ENCODE measurements at regions not wholly inside any gene's neighbourhood (a gene's known extent, or its start where the extent isn't known, plus 50 kb on each side); places are given as distances from the start of the nearest gene placed in this dataset.

GRCh38 chr12:115806000-115806399, 471.5 kb downstream of the MED13L start:
- Histone ChIP-seq H2BK5ac (ENCODE audit: low read depth, low read length, poor library complexity) (no peak overlapping the region), H3K27ac (ENCODE audit: low read depth, low read length) (no peak overlapping the region), H4K8ac (ENCODE audit: low read depth, low read length) (no peak overlapping the region), H3K18ac (ENCODE audit: low read length) (no peak overlapping the region), H3K4me2 (ENCODE audit: low read length) (no peak overlapping the region), H3K9me3 (ENCODE audit: insufficient read depth, low read depth, low read length) (no peaks in the 10 kb centered on the region), H3K79me1 (ENCODE audit: low read length) (no peaks in the 10 kb centered on the region), H3K4ac (ENCODE audit: low read depth, low read length) (no peak overlapping the region), H2BK120ac (ENCODE audit: insufficient read depth, low read length, poor library complexity) (no peak overlapping the region), H2AK5ac (ENCODE audit: low read length) (no peak overlapping the region), H3K4me1 (ENCODE audit: control insufficient read depth in 1 of 2, insufficient read depth in 2 of 2, low read length in 2 of 2) (no peaks in the 10 kb centered on the region), H4K91ac (ENCODE audit: low read depth, low read length) (no peak overlapping the region), H3K79me2 (ENCODE audit: control insufficient read depth, insufficient read depth, low read length, poor library complexity) (no peaks in the 10 kb centered on the region), H3K27me3 (ENCODE audit: insufficient read depth, low read length) (no peaks in the 10 kb centered on the region), H3K4me3 (ENCODE audit: low read depth, low read length) (no peak overlapping the region), H2BK12ac (ENCODE audit: low read length) (no peak overlapping the region), H3K9ac (ENCODE audit: low read length) (no peak overlapping the region), H3K36me3 (ENCODE audit: control insufficient read depth in 1 of 2, insufficient read depth in 2 of 2, low read length in 2 of 2) (no peaks in the 10 kb centered on the region), H2AFZ (ENCODE audit: insufficient read depth, low read length, poor library complexity) (no peak overlapping the region), H4K12ac (ENCODE audit: low read depth, low read length) (no peak overlapping the region), H3K14ac (ENCODE audit: low read length) (no peak overlapping the region), H3K23ac (ENCODE audit: low read length) (no peak overlapping the region)
- no CpG with 5 or more reads among the region's 3 CpGs for WGBS (ENCODE audit: extremely low coverage, insufficient coverage, insufficient read length)
- no peak for DNase-seq

GRCh38 chr12:115802767-115803166, 474.7 kb downstream of the MED13L start:
- no peak overlapping the region for H3K14ac ChIP-seq (ENCODE audit: low read length)
- no peaks in the 10 kb centered on the region for H3K79me2 ChIP-seq (ENCODE audit: control insufficient read depth, insufficient read depth, low read length, poor library complexity)
- no peak overlapping the region for H3K4ac ChIP-seq (ENCODE audit: low read depth, low read length)
- no peaks in the 10 kb centered on the region for H3K4me1 ChIP-seq (ENCODE audit: control insufficient read depth in 1 of 2, insufficient read depth in 2 of 2, low read length in 2 of 2)
- no peak overlapping the region for H2AFZ ChIP-seq (ENCODE audit: insufficient read depth, low read length, poor library complexity)
- no peak overlapping the region for H3K4me3 ChIP-seq (ENCODE audit: low read depth, low read length)
- no peak overlapping the region for H3K23ac ChIP-seq (ENCODE audit: low read length)
- H3K79me1 ChIP-seq (ENCODE audit: low read length): no peaks in the 10 kb centered on the region
- H2BK5ac ChIP-seq (ENCODE audit: low read depth, low read length, poor library complexity): no peak overlapping the region
- H4K8ac ChIP-seq (ENCODE audit: low read depth, low read length): no peak overlapping the region
- no peak overlapping the region for H2AK5ac ChIP-seq (ENCODE audit: low read length)
- H3K27me3 ChIP-seq (ENCODE audit: insufficient read depth, low read length): no peaks in the 10 kb centered on the region
- H4K12ac ChIP-seq (ENCODE audit: low read depth, low read length): no peak overlapping the region
- no peak overlapping the region for H2BK12ac ChIP-seq (ENCODE audit: low read length)
- no peak overlapping the region for H2BK120ac ChIP-seq (ENCODE audit: insufficient read depth, low read length, poor library complexity)
- no peak overlapping the region for H3K27ac ChIP-seq (ENCODE audit: low read depth, low read length)
- H3K18ac ChIP-seq (ENCODE audit: low read length): no peak overlapping the region
- DNase-seq: no peak
- no peak overlapping the region for H3K9ac ChIP-seq (ENCODE audit: low read length)
- no peaks in the 10 kb centered on the region for H3K36me3 ChIP-seq (ENCODE audit: control insufficient read depth in 1 of 2, insufficient read depth in 2 of 2, low read length in 2 of 2)
- no peak overlapping the region for H4K91ac ChIP-seq (ENCODE audit: low read depth, low read length)
- no peaks in the 10 kb centered on the region for H3K9me3 ChIP-seq (ENCODE audit: insufficient read depth, low read depth, low read length)
- no peak overlapping the region for H3K4me2 ChIP-seq (ENCODE audit: low read length)
- no CpG with 5 or more reads among the region's 3 CpGs for WGBS (ENCODE audit: extremely low coverage, insufficient coverage, insufficient read length)

GRCh38 chr12:115801871-115802270, 475.6 kb downstream of the MED13L start:
- Histone ChIP-seq H3K18ac (ENCODE audit: low read length) (no peak overlapping the region), H2AFZ (ENCODE audit: insufficient read depth, low read length, poor library complexity) (no peak overlapping the region), H3K27ac (ENCODE audit: low read depth, low read length) (no peak overlapping the region), H4K8ac (ENCODE audit: low read depth, low read length) (no peak overlapping the region), H2AK5ac (ENCODE audit: low read length) (no peak overlapping the region), H4K91ac (ENCODE audit: low read depth, low read length) (no peak overlapping the region), H3K27me3 (ENCODE audit: insufficient read depth, low read length) (no peaks in the 10 kb centered on the region), H3K79me2 (ENCODE audit: control insufficient read depth, insufficient read depth, low read length, poor library complexity) (no peaks in the 10 kb centered on the region), H3K9ac (ENCODE audit: low read length) (no peak overlapping the region), H3K14ac (ENCODE audit: low read length) (no peak overlapping the region), H3K36me3 (ENCODE audit: control insufficient read depth in 1 of 2, insufficient read depth in 2 of 2, low read length in 2 of 2) (no peaks in the 10 kb centered on the region), H3K79me1 (ENCODE audit: low read length) (no peaks in the 10 kb centered on the region), H3K4ac (ENCODE audit: low read depth, low read length) (no peak overlapping the region), H3K23ac (ENCODE audit: low read length) (no peak overlapping the region), H2BK120ac (ENCODE audit: insufficient read depth, low read length, poor library complexity) (no peak overlapping the region), H3K4me1 (ENCODE audit: control insufficient read depth in 1 of 2, insufficient read depth in 2 of 2, low read length in 2 of 2) (no peaks in the 10 kb centered on the region), H3K9me3 (ENCODE audit: insufficient read depth, low read depth, low read length) (no peaks in the 10 kb centered on the region), H4K12ac (ENCODE audit: low read depth, low read length) (no peak overlapping the region), H2BK12ac (ENCODE audit: low read length) (no peak overlapping the region), H3K4me2 (ENCODE audit: low read length) (no peak overlapping the region), H2BK5ac (ENCODE audit: low read depth, low read length, poor library complexity) (no peak overlapping the region), H3K4me3 (ENCODE audit: low read depth, low read length) (no peak overlapping the region)
- WGBS (ENCODE audit: extremely low coverage, insufficient coverage, insufficient read length): no CpG with 5 or more reads among the region's 3 CpGs
- DNase-seq: no peak

- H4K8ac ChIP-seq (ENCODE audit: low read depth, low read length): no peak overlapping the region
- no peaks in the 10 kb centered on the region for H3K9me3 ChIP-seq (ENCODE audit: insufficient read depth, low read depth, low read length)
- H2AFZ ChIP-seq (ENCODE audit: insufficient read depth, low read length, poor library complexity): no peak overlapping the region
- no peaks in the 10 kb centered on the region for H3K79me2 ChIP-seq (ENCODE audit: control insufficient read depth, insufficient read depth, low read length, poor library complexity)
- H3K4me2 ChIP-seq (ENCODE audit: low read length): no peak overlapping the region
- no peak overlapping the region for H2BK5ac ChIP-seq (ENCODE audit: low read depth, low read length, poor library complexity)
- no peak overlapping the region for H3K23ac ChIP-seq (ENCODE audit: low read length)
- H3K27ac ChIP-seq (ENCODE audit: low read depth, low read length): no peak overlapping the region
- H3K18ac ChIP-seq (ENCODE audit: low read length): no peak overlapping the region
- no peak overlapping the region for H2BK12ac ChIP-seq (ENCODE audit: low read length)
- no peaks in the 10 kb centered on the region for H3K36me3 ChIP-seq (ENCODE audit: control insufficient read depth in 1 of 2, insufficient read depth in 2 of 2, low read length in 2 of 2)
- H4K91ac ChIP-seq (ENCODE audit: low read depth, low read length): no peak overlapping the region
- H3K4me3 ChIP-seq (ENCODE audit: low read depth, low read length): no peak overlapping the region
- H4K12ac ChIP-seq (ENCODE audit: low read depth, low read length): no peak overlapping the region
- H3K4ac ChIP-seq (ENCODE audit: low read depth, low read length): no peak overlapping the region
- no peak overlapping the region for H3K14ac ChIP-seq (ENCODE audit: low read length)
- DNase-seq: no peak
- H3K27me3 ChIP-seq (ENCODE audit: insufficient read depth, low read length): no peaks in the 10 kb centered on the region
- H3K9ac ChIP-seq (ENCODE audit: low read length): no peak overlapping the region
- no CpG with 5 or more reads among the region's 4 CpGs for WGBS (ENCODE audit: extremely low coverage, insufficient coverage, insufficient read length)
- H2AK5ac ChIP-seq (ENCODE audit: low read length): no peak overlapping the region
- H3K79me1 ChIP-seq (ENCODE audit: low read length): no peaks in the 10 kb centered on the region
- no peak overlapping the region for H2BK120ac ChIP-seq (ENCODE audit: insufficient read depth, low read length, poor library complexity)
- no peaks in the 10 kb centered on the region for H3K4me1 ChIP-seq (ENCODE audit: control insufficient read depth in 1 of 2, insufficient read depth in 2 of 2, low read length in 2 of 2)
Measured at GRCh38 chr12:115799610-115800009, 477.9 kb downstream of the MED13L start.

Measured in trophoblast cell (in vitro differentiated cells and primary cell).